RWPE2 (cell line): ENCODE measurements at regions not wholly inside any gene's neighbourhood (a gene's known extent, or its start where the extent isn't known, plus 50 kb on each side); places are given as distances from the start of the nearest gene placed in this dataset.
"Not testable (repeated sequence)": the region's sequence is repeated elsewhere in the genome, so short reads cannot be mapped to it uniquely, and the experiment has no call there.

Experiments used
- ATAC-seq: fragments of 200-7000 bp; cut with Tn5 transposase; 3 replicates; pipeline ENCODE4 v1.9.1; 2021; ENCODE audit warnings: low read depth
- DNase-seq: peaks from one replicate; pipeline ENCODE4 v3.0.0-alpha.2; 2020; ENCODE audit warnings: low spot score
- H3K27ac ChIP-seq: fragments of 450-650 bp; 2 replicates; pipeline ENCODE4 v1.5.1; 2017; ENCODE audit warnings: mild to moderate bottlenecking; ENCODE audit not compliant: poor library complexity, severe bottlenecking
- H3K27me3 ChIP-seq: fragments of 250-450 bp; sonication (Bioruptor Pico); 2 replicates; pipeline ENCODE4 v1.5.1; 2021; ENCODE audit warnings: mild to moderate bottlenecking, moderate library complexity; ENCODE audit not compliant: insufficient read depth, poor library complexity, severe bottlenecking
- H3K36me3 ChIP-seq: fragments of 250-450 bp; sonication (Bioruptor Pico); 2 replicates; pipeline ENCODE4 v1.5.1; 2020; ENCODE audit warnings: low read depth, mild to moderate bottlenecking, moderate library complexity
- H3K4me1 ChIP-seq: fragments of 250-450 bp; sonication (Bioruptor Pico); 2 replicates; pipeline ENCODE4 v1.5.1; 2021; ENCODE audit warnings: mild to moderate bottlenecking, moderate library complexity; ENCODE audit not compliant: insufficient read depth, poor library complexity, severe bottlenecking
- H3K4me3 ChIP-seq: fragments of 250-450 bp; sonication (Bioruptor Pico); 2 replicates; pipeline ENCODE4 v1.5.1; 2021; ENCODE audit warnings: mild to moderate bottlenecking, moderate library complexity; ENCODE audit not compliant: severe bottlenecking
- H3K9me3 ChIP-seq: fragments of 250-450 bp; sonication (Bioruptor Pico); 2 replicates; pipeline ENCODE4 v1.5.1; 2021; ENCODE audit warnings: mild to moderate bottlenecking, moderate library complexity; ENCODE audit not compliant: severe bottlenecking
- TF ChIP-seq, protein P1 (sequence below): fragments of 450-650 bp; IDR thresholded peaks from one replicate; pipeline ENCODE4 v1.5.1; 2017; ENCODE audit warnings: mild to moderate bottlenecking, moderate library complexity; ENCODE audit not compliant: poor library complexity, severe bottlenecking

DNA sequence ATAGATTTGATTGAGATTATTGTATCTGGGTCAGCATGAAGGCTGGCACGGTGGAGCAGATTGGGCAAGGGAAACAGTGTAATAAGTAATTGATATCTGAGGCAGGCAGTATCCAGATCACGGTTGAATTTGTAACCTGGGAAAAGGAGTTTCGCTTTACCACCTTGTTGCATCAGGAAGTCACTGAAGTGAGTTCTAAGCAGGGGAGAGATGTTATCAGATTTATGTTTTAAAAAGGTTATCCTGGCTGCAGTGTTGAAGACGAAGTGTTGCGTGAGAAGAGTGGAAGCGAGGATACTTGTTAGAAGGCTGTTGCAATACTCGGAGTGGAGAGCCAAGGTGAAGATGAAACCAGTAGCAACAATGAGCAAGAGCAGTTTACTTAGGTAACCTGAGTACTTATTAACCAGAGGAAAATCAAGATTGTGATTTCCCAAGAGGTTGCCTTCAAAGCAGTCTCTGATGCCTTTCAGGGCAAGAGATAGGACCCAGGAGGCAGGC lies 77.8 kb downstream of the LHX9 start:
- TF ChIP-seq, protein P1, sequence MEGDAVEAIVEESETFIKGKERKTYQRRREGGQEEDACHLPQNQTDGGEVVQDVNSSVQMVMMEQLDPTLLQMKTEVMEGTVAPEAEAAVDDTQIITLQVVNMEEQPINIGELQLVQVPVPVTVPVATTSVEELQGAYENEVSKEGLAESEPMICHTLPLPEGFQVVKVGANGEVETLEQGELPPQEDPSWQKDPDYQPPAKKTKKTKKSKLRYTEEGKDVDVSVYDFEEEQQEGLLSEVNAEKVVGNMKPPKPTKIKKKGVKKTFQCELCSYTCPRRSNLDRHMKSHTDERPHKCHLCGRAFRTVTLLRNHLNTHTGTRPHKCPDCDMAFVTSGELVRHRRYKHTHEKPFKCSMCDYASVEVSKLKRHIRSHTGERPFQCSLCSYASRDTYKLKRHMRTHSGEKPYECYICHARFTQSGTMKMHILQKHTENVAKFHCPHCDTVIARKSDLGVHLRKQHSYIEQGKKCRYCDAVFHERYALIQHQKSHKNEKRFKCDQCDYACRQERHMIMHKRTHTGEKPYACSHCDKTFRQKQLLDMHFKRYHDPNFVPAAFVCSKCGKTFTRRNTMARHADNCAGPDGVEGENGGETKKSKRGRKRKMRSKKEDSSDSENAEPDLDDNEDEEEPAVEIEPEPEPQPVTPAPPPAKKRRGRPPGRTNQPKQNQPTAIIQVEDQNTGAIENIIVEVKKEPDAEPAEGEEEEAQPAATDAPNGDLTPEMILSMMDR = no peak
- no peak for ATAC-seq

DNA sequence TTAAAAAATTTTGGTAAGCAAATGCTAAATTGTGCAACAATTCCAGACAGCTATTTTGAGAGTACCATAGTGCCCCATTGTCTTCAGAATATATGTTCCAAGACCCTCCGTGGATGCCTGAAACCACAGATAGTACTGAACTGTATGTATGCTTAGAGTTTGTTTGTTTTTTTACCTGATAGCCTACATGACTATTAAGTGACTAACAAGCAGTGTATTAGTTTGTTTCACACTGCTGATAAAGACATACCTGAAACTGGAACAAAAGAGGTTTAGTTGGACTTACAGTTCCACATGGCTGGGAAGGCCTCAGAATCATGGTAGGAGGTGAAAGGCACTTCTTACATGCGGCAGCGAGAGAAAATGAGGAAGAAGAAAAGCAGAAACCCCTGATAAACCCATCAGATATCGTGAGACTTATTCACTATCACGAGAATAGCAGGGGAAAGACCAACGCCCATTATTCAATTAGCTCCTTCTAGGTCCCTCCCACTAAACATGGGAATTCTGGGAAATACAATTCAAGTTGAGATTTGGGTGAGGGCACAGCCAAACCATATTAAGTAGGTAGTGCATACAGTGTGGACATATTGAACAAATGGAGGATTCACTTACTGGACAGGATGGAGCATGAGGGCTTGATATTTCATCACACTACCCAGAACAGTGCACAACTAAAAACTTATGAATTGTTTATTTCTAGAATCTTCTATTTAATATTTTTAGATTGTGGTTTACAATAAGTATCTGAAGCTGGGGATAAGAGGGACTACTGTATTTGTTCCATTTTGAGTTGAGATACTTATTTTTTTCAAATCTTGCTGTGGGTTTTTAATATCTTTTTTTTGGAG lies 78.5 kb downstream of the LHX9 start:
- no peak for DNase-seq
- no peak overlapping the region for H3K4me3 ChIP-seq
- no peak overlapping the region for H3K27ac ChIP-seq

More for the DNA sequence above, 77.8 kb downstream of the LHX9 start:
- DNase-seq = no peak
- Histone ChIP-seq H3K27me3 (no peaks in the 10 kb centered on the region), H3K4me3 (no peak overlapping the region), H3K36me3 (no peaks in the 10 kb centered on the region), H3K9me3 (no peaks in the 10 kb centered on the region), H3K4me1 (no peaks in the 10 kb centered on the region), H3K27ac (no peak overlapping the region)

DNA sequence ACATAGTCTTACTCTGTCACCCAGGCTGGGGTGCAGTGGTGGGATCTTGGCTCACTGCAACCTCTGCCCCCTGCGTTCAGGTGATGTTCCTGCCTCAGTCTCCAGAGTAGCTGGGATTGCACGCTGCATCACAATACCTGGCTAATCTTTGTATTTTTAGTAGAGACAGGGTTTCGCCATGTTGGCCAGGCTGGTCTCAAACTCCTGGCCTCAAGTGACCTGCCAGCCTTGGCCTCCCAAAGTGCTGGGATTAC lies 79.0 kb downstream of the LHX9 start:
- not testable (repeated sequence) for DNase-seq, H3K27me3 ChIP-seq, H3K4me3 ChIP-seq, H3K9me3 ChIP-seq, H3K27ac ChIP-seq, H3K36me3 ChIP-seq, ATAC-seq, H3K4me1 ChIP-seq

More for the DNA sequence above, 78.5 kb downstream of the LHX9 start:
- no peaks in the 10 kb centered on the region for H3K36me3 ChIP-seq
- no peak for ATAC-seq
- H3K9me3 ChIP-seq = no peaks in the 10 kb centered on the region
- H3K27me3 ChIP-seq = no peaks in the 10 kb centered on the region
- TF ChIP-seq, protein P1 = no peak
- no peaks in the 10 kb centered on the region for H3K4me1 ChIP-seq

DNA sequence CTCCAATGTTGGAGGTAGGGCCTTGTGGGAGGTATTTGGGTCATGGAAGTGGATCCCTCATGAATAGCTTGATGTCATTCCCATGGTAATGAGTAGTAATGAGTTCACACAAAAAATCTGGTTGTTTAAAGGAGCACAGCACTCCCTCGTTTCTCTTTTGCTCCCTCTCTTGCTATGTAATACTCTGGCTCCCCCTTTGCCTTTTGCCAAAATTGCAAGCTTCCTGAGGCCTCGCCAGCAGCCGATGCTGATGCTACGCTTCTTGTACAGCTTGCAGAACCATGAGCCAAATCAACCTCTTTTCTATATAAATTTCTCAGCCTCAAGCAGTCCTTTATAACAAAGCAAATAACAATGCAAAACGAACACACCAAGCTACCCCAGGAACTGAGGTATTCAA lies 80.9 kb downstream of the LHX9 start:
- Histone ChIP-seq H3K27me3 (no peaks in the 10 kb centered on the region), H3K9me3 (no peaks in the 10 kb centered on the region), H3K36me3 (no peaks in the 10 kb centered on the region), H3K4me3 (no peak overlapping the region), H3K4me1 (no peaks in the 10 kb centered on the region), H3K27ac (no peak overlapping the region)
- no peak for ATAC-seq
- TF ChIP-seq, protein P1 = no peak
- no peak for DNase-seq

DNA sequence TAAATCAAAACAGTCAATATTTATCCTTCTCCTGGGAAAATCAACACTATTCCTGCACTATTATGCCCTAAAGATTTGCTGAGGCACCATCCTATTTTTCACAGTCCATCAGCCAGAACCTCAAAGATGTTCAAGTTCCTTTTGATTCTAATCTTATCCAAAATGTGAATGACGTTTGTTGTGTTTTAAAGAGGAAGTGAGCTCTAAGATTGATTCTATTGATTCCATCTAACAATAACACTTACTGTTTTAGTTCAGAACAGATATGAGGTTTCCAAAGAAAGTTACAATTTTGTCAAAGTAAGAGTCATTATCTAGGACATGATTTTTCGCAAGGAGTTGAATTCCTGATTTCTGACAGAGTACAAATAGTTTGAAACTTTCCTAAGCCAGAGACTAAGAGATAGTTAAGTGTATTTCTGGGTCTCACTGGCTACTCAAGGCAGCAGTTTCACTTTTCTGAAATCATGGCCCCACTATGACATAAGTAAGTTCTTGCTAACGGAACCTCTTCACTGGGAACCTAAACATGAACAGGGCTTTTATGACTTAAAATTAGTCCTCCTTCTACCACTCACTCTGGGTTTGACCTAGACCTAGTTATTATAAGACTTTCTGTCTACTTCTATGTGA lies 84.7 kb downstream of the LHX9 start:
- Histone ChIP-seq H3K27me3 (no peaks in the 10 kb centered on the region), H3K4me1 (no peaks in the 10 kb centered on the region), H3K36me3 (no peaks in the 10 kb centered on the region), H3K4me3 (no peak overlapping the region), H3K27ac (no peak overlapping the region), H3K9me3 (no peaks in the 10 kb centered on the region)
- no peak for DNase-seq
- TF ChIP-seq, protein P1 = no peak
- no peak for ATAC-seq
